Osteoblast (primary cell): ENCODE measurements at regions not wholly inside any gene's neighbourhood (a gene's known extent, or its start where the extent isn't known, plus 50 kb on each side); places are given as distances from the start of the nearest gene placed in this dataset.

Source experiments
- DNase-seq: peaks from one replicate; pipeline ENCODE4 v3.0.0; 2011; ENCODE audit warnings: low spot score, mixed read lengths; ENCODE audit not compliant: insufficient read length; ENCODE audit errors: missing footprints
- H2AFZ ChIP-seq: 2 replicates; pipeline ENCODE4 v1.6.0; 2011; ENCODE audit warnings: mild to moderate bottlenecking, low read length
- H3K27ac ChIP-seq: 2 replicates; pipeline ENCODE4 v1.5.1; 2011; ENCODE audit warnings: mild to moderate bottlenecking, low read depth, low read length, moderate library complexity
- H3K27me3 ChIP-seq: 2 replicates; pipeline ENCODE4 v1.6.0; 2012; ENCODE audit warnings: mild to moderate bottlenecking, control low read depth, inconsistent platforms, low read length, moderate library complexity; ENCODE audit not compliant: insufficient read depth
- H3K36me3 ChIP-seq: 2 replicates; pipeline ENCODE4 v1.5.1; 2011; ENCODE audit warnings: mild to moderate bottlenecking, low read length, control low read depth, moderate library complexity; ENCODE audit not compliant: insufficient read depth
- H3K4me1 ChIP-seq: 2 replicates; pipeline ENCODE4 v1.5.1; 2011; ENCODE audit warnings: mild to moderate bottlenecking, low read length, control low read depth, moderate library complexity; ENCODE audit not compliant: insufficient read depth
- H3K4me2 ChIP-seq: 2 replicates; pipeline ENCODE4 v1.6.0; 2011; ENCODE audit warnings: mild to moderate bottlenecking, low read length; ENCODE audit not compliant: insufficient read depth
- H3K4me3 ChIP-seq: fragments of 200-600 bp; sonication (generic); 3 replicates; pipeline ENCODE4 v1.5.1; 2012; ENCODE audit warnings: mild to moderate bottlenecking, low read length, inconsistent platforms; ENCODE audit not compliant: insufficient read depth
- H3K79me2 ChIP-seq: 2 replicates; pipeline ENCODE4 v1.6.0; 2012; ENCODE audit warnings: mild to moderate bottlenecking, low read length, control low read depth, inconsistent platforms; ENCODE audit not compliant: insufficient read depth
- H3K9me3 ChIP-seq: 2 replicates; pipeline ENCODE4 v1.5.1; 2011; ENCODE audit warnings: low read depth, low read length, control low read depth
- H4K20me1 ChIP-seq: 2 replicates; pipeline ENCODE4 v1.6.0; 2012; ENCODE audit warnings: mild to moderate bottlenecking, low read length, control low read depth; ENCODE audit not compliant: insufficient read depth
- CTCF ChIP-seq: IDR thresholded peaks from 2 replicates; pipeline ENCODE4 v1.5.1; 2011; ENCODE audit warnings: mild to moderate bottlenecking, low read depth, low read length, moderate library complexity; ENCODE audit errors: extremely low read depth

- Histone ChIP-seq H3K79me2 (no peaks in the 10 kb centered on the region), H2AFZ (no peak overlapping the region), H3K4me2 (no peak overlapping the region), H3K9me3 (no peaks in the 10 kb centered on the region), H3K4me3 (no peak overlapping the region), H4K20me1 (no peaks in the 10 kb centered on the region), H3K27ac (no peak overlapping the region), H3K4me1 (peaks cover 5% of the 10 kb centered on the region), H3K27me3 (peaks cover 30% of the 10 kb centered on the region), H3K36me3 (no peaks in the 10 kb centered on the region)
- no peak for TF ChIP-seq CTCF
- no peak for DNase-seq
Measured at GRCh38 chr22:45098056-45098455, 65.7 kb upstream of the NUP50 start.

GRCh38 chr22:45099961-45100360 lies 63.8 kb upstream of the NUP50 start:
- H3K79me2 ChIP-seq, result no peaks in the 10 kb centered on the region
- H3K9me3 ChIP-seq, result no peaks in the 10 kb centered on the region
- no peaks in the 10 kb centered on the region for H4K20me1 ChIP-seq
- no peak overlapping the region for H3K4me3 ChIP-seq
- H3K4me2 ChIP-seq, result no peak overlapping the region
- H3K36me3 ChIP-seq, result no peaks in the 10 kb centered on the region
- peaks cover 4% of the 10 kb centered on the region for H3K4me1 ChIP-seq
- no peak for TF ChIP-seq CTCF
- H3K27ac ChIP-seq, result no peak overlapping the region
- peaks cover 30% of the 10 kb centered on the region for H3K27me3 ChIP-seq
- H2AFZ ChIP-seq, result no peak overlapping the region
- DNase-seq, result peak; percentile 15

- DNase-seq, result peak; percentile 90
- Histone ChIP-seq H3K79me2 (no peaks in the 10 kb centered on the region), H3K27me3 (peaks cover 27% of the 10 kb centered on the region), H2AFZ (peak overlapping the region; percentile 73), H3K9me3 (no peaks in the 10 kb centered on the region), H3K36me3 (no peaks in the 10 kb centered on the region), H3K4me1 (peaks cover 10% of the 10 kb centered on the region), H4K20me1 (no peaks in the 10 kb centered on the region), H3K27ac (no peak overlapping the region), H3K4me2 (peak overlapping the region; percentile 36), H3K4me3 (no peak overlapping the region)
- peak; percentile 75 for TF ChIP-seq CTCF
Measured at GRCh38 chr22:45101515-45102227, 62.1 kb upstream of the NUP50 start.

- H4K20me1 ChIP-seq, result no peaks in the 10 kb centered on the region
- no peak overlapping the region for H3K27ac ChIP-seq
- no peak overlapping the region for H3K4me2 ChIP-seq
- peak; percentile 53 for DNase-seq
- peaks cover 10% of the 10 kb centered on the region for H3K4me1 ChIP-seq
- peaks cover 18% of the 10 kb centered on the region for H3K27me3 ChIP-seq
- no peak for TF ChIP-seq CTCF
- no peak overlapping the region for H2AFZ ChIP-seq
- H3K36me3 ChIP-seq, result no peaks in the 10 kb centered on the region
- H3K9me3 ChIP-seq, result no peaks in the 10 kb centered on the region
- H3K79me2 ChIP-seq, result no peaks in the 10 kb centered on the region
- no peak overlapping the region for H3K4me3 ChIP-seq
Measured at GRCh38 chr22:45102896-45103420, 60.8 kb upstream of the NUP50 start.
